K562 (cell line): ENCODE measurements at regions not wholly inside any gene's neighbourhood (a gene's known extent, or its start where the extent isn't known, plus 50 kb on each side); places are given as distances from the start of the nearest gene placed in this dataset.

ENCODE experiments used
- ATAC-seq: fragments of 200-7000 bp; cut with Tn5 transposase; 3 replicates; pipeline ENCODE4 v1.9.1; 2020; ENCODE audit warnings: moderate library complexity
- BruUV-seq: library from RNA; stranded (reverse); fragments of 400-500 nt; replicated peaks from 2 replicates; lab custom pipeline; 2021; lab: Mats Ljungman, UMichigan
- CTCF ChIA-PET: fragments of 300-600 bp; formaldehyde crosslinking; extraction: SDS; loops from one replicate; lab custom pipeline; 2021; ENCODE audit warnings: low intra/inter-chr PET ratio; lab: Yijun Ruan, JAX
- POLR2A ChIA-PET: fragments of 300-600, 350-650 bp; sonication (Branson Sonifier 250); formaldehyde crosslinking; extraction: SDS; loops from one replicate; lab custom pipeline; 2021; ENCODE audit warnings: antibody characterized with exemption, inconsistent platforms; lab: Yijun Ruan, JAX
- DNase-seq, 4 experiments: peaks; one replicate each; pipeline versions ENCODE4 v3.0.0 to v3.0.0-alpha.2; 2011 to 2018; ENCODE audit warnings: low spot score in 3 of 4, mixed read lengths in 3 of 4; ENCODE audit errors: extremely low read depth in 1 of 4
- FAIRE-seq: peaks from 2 replicates; lab custom pipeline; 2011; peaks lifted over from hg19 to GRCh38; lab: Jason Lieb, UNC
- H2AFZ ChIP-seq: 2 replicates; pipeline ENCODE4 v1.6.0; 2011; ENCODE audit warnings: low read depth, low read length, control low read depth, inconsistent platforms
- H3K27ac ChIP-seq: fragments of 200-600 bp; 3 replicates; pipeline ENCODE4 v1.8.0; 2011; ENCODE audit warnings: low read depth, mild to moderate bottlenecking, control low read depth, inconsistent platforms, low read length, moderate library complexity, mixed read lengths; ENCODE audit errors: extremely low read depth
- H3K27me3 ChIP-seq, 2 experiments: fragments of 300-600 bp in 1 of 2; 2 replicates in 1 of 2; 3 replicates in 1 of 2; pipeline versions ENCODE4 v1.6.0 to v1.8.0; 2011; ENCODE audit warnings: inconsistent platforms in 2 of 2, low read length in 2 of 2, mild to moderate bottlenecking in 1 of 2, mixed read lengths in 1 of 2, moderate library complexity in 1 of 2; ENCODE audit not compliant: control insufficient read depth in 2 of 2, insufficient read depth in 2 of 2
- H3K36me3 ChIP-seq: fragments of 300-600 bp; 3 replicates; pipeline ENCODE4 v1.8.0; 2011; ENCODE audit warnings: mild to moderate bottlenecking, low read length, inconsistent platforms; ENCODE audit not compliant: control insufficient read depth, insufficient read depth
- H3K4me1 ChIP-seq, 2 experiments: fragments of 200-600 bp in 1 of 2; replicated peaks in 1 of 2; 2 replicates in 1 of 2; 3 replicates in 1 of 2; pipeline versions ENCODE4 v1.5.1 to v1.8.0; 2011; ENCODE audit warnings: inconsistent platforms in 2 of 2, low read length in 2 of 2, mild to moderate bottlenecking in 1 of 2, mixed read lengths in 1 of 2, moderate library complexity in 1 of 2; ENCODE audit not compliant: control insufficient read depth in 2 of 2, insufficient read depth in 2 of 2
- H3K4me2 ChIP-seq: 2 replicates; pipeline ENCODE4 v1.6.1; 2011; ENCODE audit warnings: low read length, control low read depth, inconsistent platforms, mixed read lengths; ENCODE audit not compliant: insufficient read depth
- H3K4me3 ChIP-seq: fragments of 200-600 bp; sonication (generic), shearing (Covaris generic); 2 replicates; pipeline ENCODE4 v1.5.1; 2016; ENCODE audit warnings: control low read depth, inconsistent platforms
- H3K79me2 ChIP-seq: fragments of 200-600 bp; 3 replicates; pipeline ENCODE4 v1.8.0; 2011; ENCODE audit warnings: low read length, inconsistent platforms; ENCODE audit not compliant: control insufficient read depth, insufficient read depth
- H3K9ac ChIP-seq, 2 experiments: 2 replicates each; pipeline versions ENCODE4 v1.6.0 to v1.6.1; 2011; ENCODE audit warnings: low read depth in 2 of 2, low read length in 2 of 2, control low read depth in 1 of 2, inconsistent platforms in 1 of 2, mild to moderate bottlenecking in 1 of 2, mixed read lengths in 1 of 2; ENCODE audit not compliant: insufficient read depth in 1 of 2
- H3K9me1 ChIP-seq: one replicate; pipeline ENCODE4 v1.6.0; 2011; ENCODE audit warnings: inconsistent platforms, mild to moderate bottlenecking, low read length, moderate library complexity; ENCODE audit not compliant: control insufficient read depth, insufficient read depth
- H3K9me3 ChIP-seq: replicated peaks from 2 replicates; pipeline ENCODE4 v1.5.1; 2011; ENCODE audit warnings: low read depth, low read length, inconsistent platforms; ENCODE audit not compliant: control insufficient read depth, insufficient read depth
- H4K20me1 ChIP-seq: replicated peaks from 2 replicates; pipeline ENCODE4 v1.6.1; 2011; ENCODE audit warnings: low read length, inconsistent platforms, mixed read lengths; ENCODE audit not compliant: control insufficient read depth, insufficient read depth
- ADNP ChIP-seq: fragments of 200-800 bp; sonication (Bioruptor generic); IDR thresholded peaks from 2 replicates; pipeline ENCODE4 v1.6.1; 2016; ENCODE audit warnings: missing genetic modification characterization, missing compliant biosample characterization
- ATF7 ChIP-seq: fragments of 450-650 bp; IDR thresholded peaks from 2 replicates; pipeline ENCODE4 v1.7.1; 2014; ENCODE audit warnings: mild to moderate bottlenecking, moderate library complexity
- BCL6 ChIP-seq: fragments of 250-450 bp; sonication (Bioruptor Pico); IDR thresholded peaks from 2 replicates; pipeline ENCODE4 v1.4.0; 2020
- BCOR ChIP-seq: fragments of 450-650 bp; IDR thresholded peaks from 2 replicates; pipeline ENCODE4 v1.6.1; 2016
- CBFA2T2 ChIP-seq: fragments of 450-650 bp; conservative IDR thresholded peaks from 2 replicates; pipeline ENCODE4 v1.6.1; 2017; ENCODE audit warnings: mild to moderate bottlenecking
- CC2D1A ChIP-seq: fragments of 450-650 bp; IDR thresholded peaks from 2 replicates; pipeline ENCODE4 v1.6.1; 2017; ENCODE audit warnings: mild to moderate bottlenecking
- FOSL1 ChIP-seq: fragments of 200-800 bp; sonication (Bioruptor generic); conservative IDR thresholded peaks from 2 replicates; pipeline ENCODE4 v1.6.1; 2016; ENCODE audit warnings: missing genetic modification characterization, missing compliant biosample characterization
- HDAC3 ChIP-seq: fragments of 450-650 bp; IDR thresholded peaks from 2 replicates; pipeline ENCODE4 v1.6.1; 2018; ENCODE audit warnings: borderline replicate concordance, mild to moderate bottlenecking, moderate library complexity; ENCODE audit not compliant: partially characterized antibody
- HOMEZ ChIP-seq: fragments of 250-450 bp; sonication (Bioruptor Pico); IDR thresholded peaks from 2 replicates; pipeline ENCODE4 v1.4.0; 2020; ENCODE audit warnings: mild to moderate bottlenecking, moderate library complexity
- JUN ChIP-seq, 2 experiments: sonication (generic) in 1 of 2; formaldehyde crosslinking in 1 of 2; IDR thresholded peaks; 2 replicates each; pipeline versions ENCODE4 v1.6.1 to v1.8.0; 2012 to 2022; ENCODE audit warnings: borderline replicate concordance in 2 of 2, mild to moderate bottlenecking in 2 of 2, improper control_type of control experiment in 1 of 2, low read depth in 1 of 2, low read length in 1 of 2, missing genetic modification reagents in 1 of 2
- JUNB ChIP-seq: fragments of 450-650 bp; formaldehyde crosslinking; conservative IDR thresholded peaks from 2 replicates; pipeline ENCODE4 v1.4.0; 2020; ENCODE audit warnings: mild to moderate bottlenecking
- LARP7 ChIP-seq: fragments of 450-650 bp; IDR thresholded peaks from 2 replicates; pipeline ENCODE4 v1.6.1; 2016
- NFE2 ChIP-seq: IDR thresholded peaks from 2 replicates; pipeline ENCODE4 v1.6.1; 2014; ENCODE audit warnings: antibody characterized with exemption, low read depth
- PCBP1 ChIP-seq: fragments of 200-400 bp; formaldehyde crosslinking; IDR thresholded peaks from 2 replicates; pipeline ENCODE4 v1.6.1; 2018; ENCODE audit warnings: mild to moderate bottlenecking, low read depth, low read length; ENCODE audit not compliant: poor library complexity, severe bottlenecking
- RFX5 ChIP-seq: IDR thresholded peaks from 2 replicates; pipeline ENCODE4 v1.6.1; 2011; ENCODE audit warnings: low read depth, mild to moderate bottlenecking, improper control_type of control experiment, low read length
- ZNF561 ChIP-seq: fragments of 450-650 bp; formaldehyde crosslinking; conservative IDR thresholded peaks from 2 replicates; pipeline ENCODE4 v1.4.0; 2020; ENCODE audit warnings: mild to moderate bottlenecking, moderate library complexity
- ZNF583 ChIP-seq: fragments of 250-450 bp; sonication (Bioruptor Pico); IDR thresholded peaks from 2 replicates; pipeline ENCODE4 v1.4.0; 2020
- WGBS: fragments of 100-300 bp; shearing (Covaris generic); methylation state at CpG from one replicate; pipeline ENCODE4 v1.1.6; 2016; ENCODE audit warnings: low coverage, mixed read lengths; ENCODE audit not compliant: insufficient coverage; ENCODE audit errors: missing lambda C conversion rate; 5-methylcytosine and 5-hydroxymethylcytosine counted together
- in situ Hi-C: fragments of 300-500 bp; cut with MboI; formaldehyde crosslinking; loops from 4 replicates; pipeline ENCODE4 v1.15.0; 2018; ENCODE audit warnings: inconsistent platforms, mixed read lengths
- intact Hi-C: fragments of 100-400 bp; cut with micrococcal nuclease; formaldehyde crosslinking; loops from 2 replicates; pipeline ENCODE4 v1.14.2; 2022
- TF ChIP-seq, protein P1 (sequence below): fragments of 250-450 bp; sonication (Bioruptor Pico); IDR thresholded peaks from 2 replicates; pipeline ENCODE4 v1.8.0; 2021; ENCODE audit warnings: borderline replicate concordance, mild to moderate bottlenecking, moderate library complexity; ENCODE audit not compliant: poor library complexity, severe bottlenecking
- TF ChIP-seq, protein P2 (sequence below): fragments of 250-450 bp; sonication (Bioruptor Pico); IDR thresholded peaks from 2 replicates; pipeline ENCODE4 v1.8.0; 2021; ENCODE audit warnings: moderate library complexity, mild to moderate bottlenecking, inconsistent platforms
- TF ChIP-seq, protein P3 (sequence below): fragments of 250-450 bp; sonication (Bioruptor Pico); IDR thresholded peaks from 2 replicates; pipeline ENCODE4 v1.8.0; 2022; ENCODE audit warnings: moderate library complexity, mild to moderate bottlenecking, inconsistent platforms

- Histone ChIP-seq H3K27me3 (peaks cover 16 to 59% of the 10 kb centered on the region in 2 experiments; a peak in 4 of 5 replicates), H3K9me1 (no peaks in the 10 kb centered on the region), H3K79me2 (no peaks in the 10 kb centered on the region), H2AFZ (no peak overlapping the region), H3K9me3 (no peaks in the 10 kb centered on the region), H3K4me1 (no peaks in the 10 kb centered on the region), H4K20me1 (no peaks in the 10 kb centered on the region), H3K4me2 (no peak overlapping the region), H3K9ac (no peak overlapping the region), H3K36me3 (no peaks in the 10 kb centered on the region), H3K27ac (no peak overlapping the region), H3K4me3 (no peak overlapping the region)
- CTCF ChIA-PET = no interaction called here
- POLR2A ChIA-PET = interaction anchor here (0.6 kb wide), 1 partner anchor 61 kb away, joined by 3 read pairs; no protein-coding TSS in a partner anchor
- intact Hi-C loops = no loop called here
- in situ Hi-C loops = no loop called here
- TF ChIP-seq ZNF561 (no peak), BCL6 (CRISPR knock-in tag) (no peak), JUNB (CRISPR knock-in tag) (no peak), ZNF583 (CRISPR knock-in tag) (no peak), HOMEZ (no peak), CC2D1A (no peak), ATF7 (no peak), LARP7 (no peak), HDAC3 (no peak), PCBP1 (no peak), RFX5 (no peak), JUN (IDR thresholded peaks at IDR 0.05; ENCODE audit: borderline replicate concordance, low read depth, low read length) (no peak), JUN (CRISPR knock-in tag; IDR thresholded peaks at IDR 0.05; ENCODE audit: borderline replicate concordance) (no peak), ADNP (tag) (no peak), CBFA2T2 (no peak), FOSL1 (tag) (no peak), BCOR (no peak), NFE2 (no peak)
- TF ChIP-seq, protein P1, sequence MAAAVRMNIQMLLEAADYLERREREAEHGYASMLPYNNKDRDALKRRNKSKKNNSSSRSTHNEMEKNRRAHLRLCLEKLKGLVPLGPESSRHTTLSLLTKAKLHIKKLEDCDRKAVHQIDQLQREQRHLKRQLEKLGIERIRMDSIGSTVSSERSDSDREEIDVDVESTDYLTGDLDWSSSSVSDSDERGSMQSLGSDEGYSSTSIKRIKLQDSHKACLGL (CRISPR knock-in tag) = no peak
- TF ChIP-seq, protein P2, sequence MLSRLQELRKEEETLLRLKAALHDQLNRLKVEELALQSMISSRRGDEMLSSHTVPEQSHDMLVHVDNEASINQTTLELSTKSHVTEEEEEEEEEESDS = no peak
- TF ChIP-seq, protein P3, sequence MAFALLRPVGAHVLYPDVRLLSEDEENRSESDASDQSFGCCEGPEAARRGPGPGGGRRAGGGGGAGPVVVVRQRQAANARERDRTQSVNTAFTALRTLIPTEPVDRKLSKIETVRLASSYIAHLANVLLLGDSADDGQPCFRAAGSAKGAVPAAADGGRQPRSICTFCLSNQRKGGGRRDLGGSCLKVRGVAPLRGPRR = no peak
- FAIRE-seq = no peak
- no peak for DNase-seq
- ATAC-seq = no peak
- WGBS = 2% methylated on average over 8 of the region's 8 CpGs
- BruUV-seq = no TSS peak
Observed at GRCh38 chr12:125244338-125244737, 179.1 kb downstream of the AACS start.
